ENCODE measurements at regions not wholly inside any gene's neighbourhood (a gene's known extent, or its start where the extent isn't known, plus 50 kb on each side); places are given as distances from the start of the nearest gene placed in this dataset.

GRCh38 chrX:136931661-136932060 lies 51.1 kb upstream of the RBMX start:
- TF ChIP-seq POLR2AphosphoS5 (IDR thresholded peaks at IDR 0.05; ENCODE audit: borderline replicate concordance, low read depth, low read length): no peak
- no peak for TF ChIP-seq EZH2 (IDR thresholded peaks at IDR 0.05)
